ENCODE measurements at regions not wholly inside any gene's neighbourhood (a gene's known extent, or its start where the extent isn't known, plus 50 kb on each side); places are given as distances from the start of the nearest gene placed in this dataset.
"Not testable (repeated sequence)": the region's sequence is repeated elsewhere in the genome, so short reads cannot be mapped to it uniquely, and the experiment has no call there.

- DNase-seq (ENCODE audit: low spot score): no peak
Observed at GRCh38 chr4:103307453-103308247, 109.5 kb upstream of the CENPE start.

- peak; percentile 18 for DNase-seq (ENCODE audit: low spot score)
Observed at GRCh38 chr4:103306870-103307375, 108.8 kb upstream of the CENPE start.

- DNase-seq (ENCODE audit: low spot score): no peak
Observed at GRCh38 chr4:103305355-103305754, 107.2 kb upstream of the CENPE start.

GRCh38 chr4:103303011-103303410 is 104.9 kb upstream of the CENPE start:
- DNase-seq (ENCODE audit: low spot score): no peak

- DNase-seq (ENCODE audit: low spot score): no peak
Observed at GRCh38 chr4:103292959-103293358, 94.8 kb upstream of the CENPE start.

- DNase-seq (ENCODE audit: low spot score): no peak
Observed at GRCh38 chr4:103292373-103292772, 94.2 kb upstream of the CENPE start.

- DNase-seq (ENCODE audit: low spot score): no peak
Observed at GRCh38 chr4:103289186-103289585, 91.0 kb upstream of the CENPE start.

GRCh38 chr4:103272174-103272573 is 74.0 kb upstream of the CENPE start:
- no peak for DNase-seq (ENCODE audit: low spot score)

GRCh38 chr4:103268746-103269145 is 70.6 kb upstream of the CENPE start:
- DNase-seq (ENCODE audit: low spot score): no peak

GRCh38 chr4:103264905-103265304 is 66.8 kb upstream of the CENPE start:
- DNase-seq (ENCODE audit: low spot score): no peak

GRCh38 chr4:103256068-103256467 is 57.9 kb upstream of the CENPE start:
- DNase-seq (ENCODE audit: low spot score): not testable (repeated sequence)
